ENCODE measurements at regions not wholly inside any gene's neighbourhood (a gene's known extent, or its start where the extent isn't known, plus 50 kb on each side); places are given as distances from the start of the nearest gene placed in this dataset.

- no peak for DNase-seq (ENCODE audit: extremely low spot score)
- no peaks in the 10 kb centered on the region for H3K36me3 ChIP-seq (ENCODE audit: insufficient read depth)
- 25% methylated on average over 4 of the region's 4 CpGs for WGBS
- H3K27ac ChIP-seq (ENCODE audit: low read depth), result no peak overlapping the region
- no peak overlapping the region for H3K4me3 ChIP-seq (ENCODE audit: low read depth, low read length)
- no peaks in the 10 kb centered on the region for H3K4me1 ChIP-seq (ENCODE audit: insufficient read depth)
Measured at GRCh38 chr7:31284106-31284505, 56.4 kb downstream of the NEUROD6 start.

- Histone ChIP-seq H3K4me3 (ENCODE audit: low read depth, low read length) (no peak overlapping the region), H3K27ac (ENCODE audit: low read depth) (no peak overlapping the region), H3K36me3 (ENCODE audit: insufficient read depth) (no peaks in the 10 kb centered on the region), H3K4me1 (ENCODE audit: insufficient read depth) (no peaks in the 10 kb centered on the region)
- no peak for DNase-seq (ENCODE audit: extremely low spot score)
- 37% methylated on average over 5 of the region's 5 CpGs for WGBS
Measured at GRCh38 chr7:31271641-31272405, 68.7 kb downstream of the NEUROD6 start.

- H3K27ac ChIP-seq (ENCODE audit: low read depth), result no peak overlapping the region
- H3K4me3 ChIP-seq (ENCODE audit: low read depth, low read length), result no peak overlapping the region
- no peaks in the 10 kb centered on the region for H3K36me3 ChIP-seq (ENCODE audit: insufficient read depth)
- no peak for DNase-seq (ENCODE audit: extremely low spot score)
- 41% methylated on average over 1 of the region's 1 CpG for WGBS
- H3K4me1 ChIP-seq (ENCODE audit: insufficient read depth), result no peaks in the 10 kb centered on the region
Measured at GRCh38 chr7:31267486-31267885, 73.0 kb downstream of the NEUROD6 start.

- Histone ChIP-seq H3K4me1 (ENCODE audit: insufficient read depth) (no peaks in the 10 kb centered on the region), H3K4me3 (ENCODE audit: low read depth, low read length) (no peak overlapping the region), H3K27ac (ENCODE audit: low read depth) (no peak overlapping the region), H3K36me3 (ENCODE audit: insufficient read depth) (no peaks in the 10 kb centered on the region)
- WGBS, result 27% methylated on average over 2 of the region's 2 CpGs
- DNase-seq (ENCODE audit: extremely low spot score), result no peak
Measured at GRCh38 chr7:31263338-31263737, 77.2 kb downstream of the NEUROD6 start.

- no peak for DNase-seq (ENCODE audit: extremely low spot score)
Measured at GRCh38 chr7:31261341-31261740, 79.2 kb downstream of the NEUROD6 start.

DNA sequence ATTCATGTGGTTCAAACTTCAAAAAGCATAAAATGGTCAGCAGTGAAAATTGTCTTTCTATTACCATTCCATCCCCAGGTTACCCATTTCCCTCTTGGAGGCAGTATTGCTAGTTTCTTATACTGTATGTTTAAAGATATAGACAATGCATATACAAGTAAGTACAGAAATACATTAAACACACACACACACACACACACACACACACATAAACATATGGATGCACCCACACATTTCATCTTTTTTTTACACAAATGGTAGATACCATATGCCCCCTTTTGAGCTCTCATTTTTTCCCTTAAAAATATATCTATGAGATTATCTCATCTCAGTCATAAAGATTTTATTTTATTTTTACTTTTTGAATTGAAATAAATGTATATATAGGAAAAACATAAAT, 79.7 kb downstream of the NEUROD6 start:
- no peaks in the 10 kb centered on the region for H3K4me1 ChIP-seq (ENCODE audit: insufficient read depth)
- no peak overlapping the region for H3K27ac ChIP-seq (ENCODE audit: low read depth)
- no peaks in the 10 kb centered on the region for H3K36me3 ChIP-seq (ENCODE audit: insufficient read depth)
- no peak overlapping the region for H3K4me3 ChIP-seq (ENCODE audit: low read depth, low read length)
- DNase-seq (ENCODE audit: extremely low spot score), result no peak

More at GRCh38 chr7:31261341-31261740, 79.2 kb downstream of the NEUROD6 start:
- H3K4me1 ChIP-seq (ENCODE audit: insufficient read depth), result no peaks in the 10 kb centered on the region
- WGBS, result 24% methylated on average over 7 of the region's 7 CpGs
- H3K36me3 ChIP-seq (ENCODE audit: insufficient read depth), result no peaks in the 10 kb centered on the region
- no peak overlapping the region for H3K27ac ChIP-seq (ENCODE audit: low read depth)
- H3K4me3 ChIP-seq (ENCODE audit: low read depth, low read length), result no peak overlapping the region

DNA sequence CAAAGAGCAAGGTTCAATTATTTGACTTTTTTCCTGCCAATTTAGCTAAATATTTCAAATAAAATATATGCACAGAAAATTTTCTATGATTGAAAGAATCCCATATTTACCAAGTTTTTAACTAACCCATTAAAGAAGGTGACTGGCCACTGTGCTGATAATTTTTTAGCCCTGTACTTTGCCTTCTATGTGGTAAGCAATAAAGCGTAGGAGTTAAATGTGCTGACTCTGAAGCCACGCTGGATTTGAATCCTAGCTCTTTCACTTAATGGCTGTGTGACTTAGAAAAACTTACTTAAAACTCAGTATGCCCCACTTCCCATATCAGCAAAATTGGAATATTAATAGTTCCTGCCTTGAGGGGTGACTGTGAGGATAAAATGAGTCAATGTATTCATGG, 82.1 kb downstream of the NEUROD6 start:
- WGBS, result 68% methylated on average over 2 of the region's 2 CpGs
- no peak overlapping the region for H3K4me3 ChIP-seq (ENCODE audit: low read depth, low read length)
- H3K36me3 ChIP-seq (ENCODE audit: insufficient read depth), result no peaks in the 10 kb centered on the region
- H3K4me1 ChIP-seq (ENCODE audit: insufficient read depth), result no peaks in the 10 kb centered on the region
- no peak overlapping the region for H3K27ac ChIP-seq (ENCODE audit: low read depth)
- DNase-seq (ENCODE audit: extremely low spot score), result no peak

DNA sequence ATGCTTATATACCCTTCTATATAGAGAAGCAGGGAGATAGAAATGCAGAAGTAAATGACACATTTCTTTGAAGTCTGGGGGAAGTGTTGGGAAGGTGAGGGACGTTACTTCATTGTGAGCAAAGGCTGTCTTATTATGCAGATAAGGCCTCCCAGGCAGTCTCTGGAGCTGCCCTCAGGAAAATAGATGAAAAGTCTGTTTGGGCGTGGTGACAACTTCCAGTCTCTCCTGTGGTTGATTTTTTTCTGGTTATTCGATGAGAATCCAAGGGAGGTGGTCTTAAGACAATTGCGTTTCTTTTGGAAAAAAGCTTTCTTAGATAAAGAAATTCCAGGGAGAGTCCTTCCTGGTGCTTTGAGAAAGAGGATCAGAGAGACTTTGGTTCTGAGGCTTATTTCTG, 84.0 kb downstream of the NEUROD6 start:
- Histone ChIP-seq H3K27ac (ENCODE audit: low read depth) (no peak overlapping the region), H3K4me3 (ENCODE audit: low read depth, low read length) (no peak overlapping the region), H3K4me1 (ENCODE audit: insufficient read depth) (no peaks in the 10 kb centered on the region), H3K36me3 (ENCODE audit: insufficient read depth) (no peaks in the 10 kb centered on the region)
- no peak for DNase-seq (ENCODE audit: extremely low spot score)
- 71% methylated on average over 4 of the region's 4 CpGs for WGBS

DNA sequence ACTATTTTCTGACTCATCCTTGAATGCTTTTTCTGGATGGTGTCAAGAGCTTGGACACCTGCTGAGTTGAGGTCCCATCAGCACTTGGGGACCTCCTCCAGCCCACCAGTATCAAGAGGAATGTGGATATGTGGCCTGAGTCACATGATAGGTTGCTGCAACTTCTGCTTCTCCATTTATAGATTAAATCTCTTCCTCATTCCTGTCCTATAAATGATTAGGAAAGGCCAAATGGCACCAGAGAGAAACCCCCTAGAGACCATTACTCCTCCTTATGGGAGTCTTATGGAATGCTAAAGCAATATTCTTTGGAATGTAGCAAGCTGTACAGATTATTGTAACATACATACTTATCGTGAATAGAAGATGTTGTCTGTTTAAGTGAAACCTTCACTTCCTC, 85.6 kb downstream of the NEUROD6 start:
- H3K4me1 ChIP-seq (ENCODE audit: insufficient read depth), result no peaks in the 10 kb centered on the region
- no peak overlapping the region for H3K27ac ChIP-seq (ENCODE audit: low read depth)
- no peak overlapping the region for H3K4me3 ChIP-seq (ENCODE audit: low read depth, low read length)
- no peak for DNase-seq (ENCODE audit: extremely low spot score)
- 62% methylated on average over 1 of the region's 1 CpG for WGBS
- no peaks in the 10 kb centered on the region for H3K36me3 ChIP-seq (ENCODE audit: insufficient read depth)

- H3K4me3 ChIP-seq (ENCODE audit: low read depth, low read length), result no peak overlapping the region
- no peaks in the 10 kb centered on the region for H3K36me3 ChIP-seq (ENCODE audit: insufficient read depth)
- 82% methylated on average over 4 of the region's 4 CpGs for WGBS
- H3K4me1 ChIP-seq (ENCODE audit: insufficient read depth), result no peaks in the 10 kb centered on the region
- DNase-seq (ENCODE audit: extremely low spot score), result no peak
- H3K27ac ChIP-seq (ENCODE audit: low read depth), result no peak overlapping the region
Measured at GRCh38 chr7:31253532-31253931, 87.0 kb downstream of the NEUROD6 start.

DNA sequence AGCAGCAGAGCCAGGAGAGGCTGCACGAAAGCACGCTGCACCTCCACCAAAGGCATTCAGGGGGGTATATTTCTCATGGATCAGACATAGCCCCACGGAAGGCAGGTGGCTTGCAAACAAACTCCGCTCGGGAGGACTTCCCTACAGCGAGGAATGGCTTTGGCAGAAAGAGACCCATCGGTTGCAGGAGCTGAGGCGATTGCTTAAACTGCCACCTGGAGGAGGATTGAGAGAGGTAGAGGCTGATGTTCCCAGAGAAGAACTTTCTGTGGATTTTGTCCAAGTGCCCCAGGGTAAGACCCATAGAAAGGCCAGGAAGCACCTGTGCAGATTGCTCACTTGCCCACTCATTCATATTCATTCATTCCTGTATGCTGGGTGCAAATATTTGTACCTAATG, 89.1 kb downstream of the NEUROD6 start:
- DNase-seq (ENCODE audit: extremely low spot score), result no peak
- Histone ChIP-seq H3K36me3 (ENCODE audit: insufficient read depth) (no peaks in the 10 kb centered on the region), H3K27ac (ENCODE audit: low read depth) (no peak overlapping the region), H3K4me1 (ENCODE audit: insufficient read depth) (no peaks in the 10 kb centered on the region), H3K4me3 (ENCODE audit: low read depth, low read length) (no peak overlapping the region)
- WGBS, result 69% methylated on average over 8 of the region's 8 CpGs

DNA sequence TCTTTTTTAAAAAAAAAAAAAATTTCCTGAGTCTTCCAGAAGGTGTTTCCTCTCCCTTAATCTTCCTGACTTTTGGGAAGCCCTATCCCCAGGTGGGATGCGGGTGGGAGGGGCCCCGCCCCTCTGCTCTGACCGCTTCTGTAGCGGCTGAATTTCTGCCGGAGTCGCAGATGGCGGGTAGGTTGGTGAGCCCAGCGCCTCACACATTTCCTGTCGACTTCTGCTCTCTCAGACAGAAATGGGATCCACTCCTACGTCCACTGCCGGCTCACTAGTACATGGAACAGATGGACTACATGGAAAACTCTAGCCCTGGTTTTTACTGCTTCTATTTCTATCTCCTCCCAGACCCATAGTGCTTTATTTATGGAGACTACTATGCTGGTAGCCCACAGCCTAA, 90.9 kb downstream of the NEUROD6 start:
- Histone ChIP-seq H3K36me3 (ENCODE audit: insufficient read depth) (no peaks in the 10 kb centered on the region), H3K4me1 (ENCODE audit: insufficient read depth) (no peaks in the 10 kb centered on the region), H3K4me3 (ENCODE audit: low read depth, low read length) (no peak overlapping the region), H3K27ac (ENCODE audit: low read depth) (no peak overlapping the region)
- WGBS, result 36% methylated on average over 11 of the region's 11 CpGs
- DNase-seq (ENCODE audit: extremely low spot score), result no peak

DNA sequence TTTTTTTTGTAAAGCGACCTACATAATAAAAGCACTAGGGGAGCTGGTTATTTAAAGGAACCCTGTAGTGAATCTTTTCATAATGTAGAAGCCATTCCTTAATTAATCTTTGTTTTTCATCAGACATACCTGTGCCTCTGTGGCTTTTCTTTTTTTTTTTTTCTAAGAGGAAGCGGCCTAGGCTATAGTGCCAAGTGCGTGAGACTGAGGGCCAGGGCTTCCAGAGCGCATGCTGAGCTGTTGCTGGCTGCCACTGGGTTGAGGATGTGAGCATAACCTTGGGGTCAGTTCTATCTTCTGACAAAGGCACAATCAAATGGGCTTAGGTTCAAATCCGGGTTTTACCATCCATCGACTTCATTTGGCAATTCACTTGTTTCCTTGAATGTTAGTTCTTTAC, 103.7 kb downstream of the NEUROD6 start:
- H3K4me1 ChIP-seq (ENCODE audit: insufficient read depth), result no peaks in the 10 kb centered on the region
- H3K4me3 ChIP-seq (ENCODE audit: low read depth, low read length), result no peak overlapping the region
- H3K27ac ChIP-seq (ENCODE audit: low read depth), result no peak overlapping the region
- DNase-seq (ENCODE audit: extremely low spot score), result no peak
- no peaks in the 10 kb centered on the region for H3K36me3 ChIP-seq (ENCODE audit: insufficient read depth)
- WGBS, result 89% methylated on average over 6 of the region's 6 CpGs

DNA sequence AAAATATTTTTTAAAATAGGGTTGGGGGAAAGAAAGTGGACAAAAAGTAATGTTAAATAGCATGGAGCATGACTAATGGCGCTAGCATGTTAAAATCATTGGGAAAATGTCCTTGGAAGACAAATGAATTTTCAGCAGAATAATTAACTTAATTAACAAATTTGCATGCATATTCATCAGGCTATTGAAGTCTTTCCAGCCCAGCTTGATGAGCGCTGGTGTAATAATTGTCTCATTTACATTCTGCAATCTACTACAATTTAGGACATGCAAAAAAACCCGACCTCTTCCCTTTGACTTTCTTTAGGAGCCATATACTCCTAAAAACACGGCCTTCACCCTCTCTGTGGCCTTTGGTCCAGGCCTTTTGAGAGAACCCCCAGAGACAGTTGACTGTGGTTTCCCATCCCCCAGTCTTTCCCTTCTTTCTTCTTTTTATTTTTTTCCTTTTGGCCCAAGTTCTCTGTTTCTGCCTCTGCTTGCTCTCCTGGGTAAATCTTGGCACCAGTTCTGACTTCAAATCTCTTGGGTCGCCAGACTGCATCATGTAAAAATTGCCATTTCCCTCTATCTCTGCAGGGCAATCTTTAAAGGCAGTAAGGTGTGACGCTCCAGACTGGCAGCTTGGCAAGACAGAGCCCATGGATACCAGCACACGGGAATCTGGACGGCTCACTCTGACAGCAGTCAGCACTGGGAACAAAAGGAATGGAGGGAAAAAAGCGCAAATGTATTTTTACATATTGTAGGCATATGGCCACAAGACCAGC, 105.5 kb downstream of the NEUROD6 start:
- 67% methylated on average over 9 of the region's 9 CpGs for WGBS
- Histone ChIP-seq H3K4me1 (ENCODE audit: insufficient read depth) (no peaks in the 10 kb centered on the region), H3K4me3 (ENCODE audit: low read depth, low read length) (no peak overlapping the region), H3K36me3 (ENCODE audit: insufficient read depth) (no peaks in the 10 kb centered on the region), H3K27ac (ENCODE audit: low read depth) (no peak overlapping the region)
- no peak for DNase-seq (ENCODE audit: extremely low spot score)

Measured in urinary bladder (tissue), 3 donors.